ENCODE measurements at regions not wholly inside any gene's neighbourhood (a gene's known extent, or its start where the extent isn't known, plus 50 kb on each side); places are given as distances from the start of the nearest gene placed in this dataset.

GRCh38 chr2:51208521-51208920, 176.6 kb upstream of the NRXN1 start:
- H3K27me3 Mint-ChIP-seq, result no peaks in the 10 kb centered on the region
- DNase-seq, result no peak
- Histone ChIP-seq H3K36me3 (ENCODE audit: insufficient read depth, low read length) (no peaks in the 10 kb centered on the region), H3K9me3 (ENCODE audit: low read length) (no peaks in the 10 kb centered on the region), H3K4me3 (ENCODE audit: low read length) (no peak overlapping the region), H3K27ac (ENCODE audit: low read depth, low read length) (no peak overlapping the region), H3K4me1 (ENCODE audit: insufficient read depth, low read length) (no peaks in the 10 kb centered on the region), H3K27me3 (ENCODE audit: insufficient read depth, low read length, poor library complexity, severe bottlenecking) (no peaks in the 10 kb centered on the region)
- H3K9me3 Mint-ChIP-seq, result peaks cover 2 to 18% (median 9%) of the 10 kb centered on the region in 5 donors
- no peak overlapping the region for H3K4me3 Mint-ChIP-seq
- ChIA-PET CTCF (no interaction called here), POLR2A (no interaction called here)
- H3K36me3 Mint-ChIP-seq, result no peaks in the 10 kb centered on the region
- no peak overlapping the region for H3K27ac Mint-ChIP-seq
- no peaks in the 10 kb centered on the region for H3K4me1 Mint-ChIP-seq

- Mint-ChIP-seq H3K27ac (no peak overlapping the region), H3K4me3 (no peak overlapping the region), H3K9me3 (peaks cover 2 to 24% (median 6%) of the 10 kb centered on the region in 5 donors), H3K27me3 (no peaks in the 10 kb centered on the region), H3K4me1 (no peaks in the 10 kb centered on the region), H3K36me3 (no peaks in the 10 kb centered on the region)
- no peak overlapping the region for H3K27ac ChIP-seq (ENCODE audit: low read depth, low read length)
- H3K4me1 ChIP-seq (ENCODE audit: insufficient read depth, low read length), result no peaks in the 10 kb centered on the region
- H3K4me3 ChIP-seq (ENCODE audit: low read length), result no peak overlapping the region
- DNase-seq, result no peak
- ChIA-PET POLR2A (no interaction called here), CTCF (no interaction called here)
- H3K9me3 ChIP-seq (ENCODE audit: low read length), result no peaks in the 10 kb centered on the region
- H3K27me3 ChIP-seq (ENCODE audit: insufficient read depth, low read length, poor library complexity, severe bottlenecking), result no peaks in the 10 kb centered on the region
- no peaks in the 10 kb centered on the region for H3K36me3 ChIP-seq (ENCODE audit: insufficient read depth, low read length)
Measured at GRCh38 chr2:51201295-51201694, 169.4 kb upstream of the NRXN1 start.

GRCh38 chr2:51194656-51195055, 162.7 kb upstream of the NRXN1 start:
- CTCF ChIA-PET, result no interaction called here
- POLR2A ChIA-PET, result no interaction called here
- Histone ChIP-seq H3K27me3 (ENCODE audit: insufficient read depth, low read length, poor library complexity, severe bottlenecking) (no peaks in the 10 kb centered on the region), H3K9me3 (ENCODE audit: low read length) (no peaks in the 10 kb centered on the region), H3K4me3 (ENCODE audit: low read length) (no peak overlapping the region), H3K4me1 (ENCODE audit: insufficient read depth, low read length) (no peaks in the 10 kb centered on the region), H3K27ac (ENCODE audit: low read depth, low read length) (no peak overlapping the region), H3K36me3 (ENCODE audit: insufficient read depth, low read length) (no peaks in the 10 kb centered on the region)
- H3K4me1 Mint-ChIP-seq, result no peaks in the 10 kb centered on the region
- H3K36me3 Mint-ChIP-seq, result no peaks in the 10 kb centered on the region
- H3K4me3 Mint-ChIP-seq, result no peak overlapping the region
- no peak overlapping the region for H3K27ac Mint-ChIP-seq
- peaks cover 14 to 45% (median 20%) of the 10 kb centered on the region in 5 donors for H3K9me3 Mint-ChIP-seq
- H3K27me3 Mint-ChIP-seq, result no peaks in the 10 kb centered on the region
- no peak for DNase-seq

- peaks cover 4 to 20% (median 8%) of the 10 kb centered on the region in 5 donors for H3K9me3 Mint-ChIP-seq
- H3K4me1 Mint-ChIP-seq, result no peaks in the 10 kb centered on the region
- no peak overlapping the region for H3K4me3 ChIP-seq (ENCODE audit: low read length)
- H3K36me3 ChIP-seq (ENCODE audit: insufficient read depth, low read length), result no peaks in the 10 kb centered on the region
- no peak overlapping the region for H3K27ac ChIP-seq (ENCODE audit: low read depth, low read length)
- no peaks in the 10 kb centered on the region for H3K4me1 ChIP-seq (ENCODE audit: insufficient read depth, low read length)
- ChIA-PET POLR2A (no interaction called here), CTCF (no interaction called here)
- peaks cover 0 to 1% of the 10 kb centered on the region in 2 donors for H3K27me3 Mint-ChIP-seq
- no peak for DNase-seq
- H3K27me3 ChIP-seq (ENCODE audit: insufficient read depth, low read length, poor library complexity, severe bottlenecking), result no peaks in the 10 kb centered on the region
- H3K27ac Mint-ChIP-seq, result no peak overlapping the region
- H3K9me3 ChIP-seq (ENCODE audit: low read length), result no peaks in the 10 kb centered on the region
- no peaks in the 10 kb centered on the region for H3K36me3 Mint-ChIP-seq
- H3K4me3 Mint-ChIP-seq, result no peak overlapping the region
Measured at GRCh38 chr2:51170273-51170672, 138.3 kb upstream of the NRXN1 start.

- no peak overlapping the region for H3K27ac ChIP-seq (ENCODE audit: low read depth, low read length)
- ChIA-PET CTCF (interaction anchor here (1.2 kb wide), 1 partner anchor 12 kb away, joined by 3 read pairs; no protein-coding TSS in a partner anchor), POLR2A (no interaction called here)
- H3K36me3 Mint-ChIP-seq, result no peaks in the 10 kb centered on the region
- H3K4me1 Mint-ChIP-seq, result no peaks in the 10 kb centered on the region
- no peaks in the 10 kb centered on the region for H3K9me3 ChIP-seq (ENCODE audit: low read length)
- H3K27me3 Mint-ChIP-seq, result peaks cover 0 to 1% of the 10 kb centered on the region in 2 donors
- H3K27ac Mint-ChIP-seq, result no peak overlapping the region
- H3K4me3 ChIP-seq (ENCODE audit: low read length), result no peak overlapping the region
- H3K4me1 ChIP-seq (ENCODE audit: insufficient read depth, low read length), result no peaks in the 10 kb centered on the region
- H3K9me3 Mint-ChIP-seq, result peaks cover 4 to 23% (median 8%) of the 10 kb centered on the region in 5 donors
- no peaks in the 10 kb centered on the region for H3K27me3 ChIP-seq (ENCODE audit: insufficient read depth, low read length, poor library complexity, severe bottlenecking)
- no peak overlapping the region for H3K4me3 Mint-ChIP-seq
- no peaks in the 10 kb centered on the region for H3K36me3 ChIP-seq (ENCODE audit: insufficient read depth, low read length)
- DNase-seq, result no peak
Measured at GRCh38 chr2:51165534-51166260, 133.8 kb upstream of the NRXN1 start.

- Mint-ChIP-seq H3K4me1 (no peaks in the 10 kb centered on the region), H3K27ac (no peak overlapping the region), H3K27me3 (no peaks in the 10 kb centered on the region), H3K4me3 (no peak overlapping the region), H3K36me3 (no peaks in the 10 kb centered on the region), H3K9me3 (peaks cover 0 to 24% (median 4%) of the 10 kb centered on the region in 5 donors)
- no peak overlapping the region for H3K4me3 ChIP-seq (ENCODE audit: low read length)
- CTCF ChIA-PET, result no interaction called here
- no peaks in the 10 kb centered on the region for H3K9me3 ChIP-seq (ENCODE audit: low read length)
- POLR2A ChIA-PET, result no interaction called here
- no peaks in the 10 kb centered on the region for H3K27me3 ChIP-seq (ENCODE audit: insufficient read depth, low read length, poor library complexity, severe bottlenecking)
- DNase-seq, result no peak
- no peaks in the 10 kb centered on the region for H3K36me3 ChIP-seq (ENCODE audit: insufficient read depth, low read length)
- no peaks in the 10 kb centered on the region for H3K4me1 ChIP-seq (ENCODE audit: insufficient read depth, low read length)
- no peak overlapping the region for H3K27ac ChIP-seq (ENCODE audit: low read depth, low read length)
Measured at GRCh38 chr2:51158251-51158650, 126.3 kb upstream of the NRXN1 start.

- no peaks in the 10 kb centered on the region for H3K27me3 Mint-ChIP-seq
- no peaks in the 10 kb centered on the region for H3K36me3 ChIP-seq (ENCODE audit: insufficient read depth, low read length)
- ChIA-PET POLR2A (no interaction called here), CTCF (no interaction called here)
- H3K9me3 Mint-ChIP-seq, result peaks cover 7 to 18% (median 8%) of the 10 kb centered on the region in 5 donors
- H3K4me3 ChIP-seq (ENCODE audit: low read length), result no peak overlapping the region
- H3K4me3 Mint-ChIP-seq, result no peak overlapping the region
- H3K27me3 ChIP-seq (ENCODE audit: insufficient read depth, low read length, poor library complexity, severe bottlenecking), result no peaks in the 10 kb centered on the region
- H3K4me1 ChIP-seq (ENCODE audit: insufficient read depth, low read length), result no peaks in the 10 kb centered on the region
- no peak overlapping the region for H3K27ac ChIP-seq (ENCODE audit: low read depth, low read length)
- H3K9me3 ChIP-seq (ENCODE audit: low read length), result no peaks in the 10 kb centered on the region
- H3K36me3 Mint-ChIP-seq, result no peaks in the 10 kb centered on the region
- no peaks in the 10 kb centered on the region for H3K4me1 Mint-ChIP-seq
- no peak overlapping the region for H3K27ac Mint-ChIP-seq
- no peak for DNase-seq
Measured at GRCh38 chr2:51153236-51153635, 121.3 kb upstream of the NRXN1 start.

- no peaks in the 10 kb centered on the region for H3K9me3 ChIP-seq (ENCODE audit: low read length)
- Mint-ChIP-seq H3K27me3 (no peaks in the 10 kb centered on the region), H3K4me3 (no peak overlapping the region), H3K36me3 (no peaks in the 10 kb centered on the region), H3K4me1 (no peaks in the 10 kb centered on the region), H3K9me3 (peaks cover 6 to 24% (median 8%) of the 10 kb centered on the region in 5 donors), H3K27ac (no peak overlapping the region)
- no peaks in the 10 kb centered on the region for H3K27me3 ChIP-seq (ENCODE audit: insufficient read depth, low read length, poor library complexity, severe bottlenecking)
- H3K4me3 ChIP-seq (ENCODE audit: low read length), result no peak overlapping the region
- H3K27ac ChIP-seq (ENCODE audit: low read depth, low read length), result no peak overlapping the region
- no peaks in the 10 kb centered on the region for H3K4me1 ChIP-seq (ENCODE audit: insufficient read depth, low read length)
- CTCF ChIA-PET, result no interaction called here
- DNase-seq, result no peak
- POLR2A ChIA-PET, result no interaction called here
- no peaks in the 10 kb centered on the region for H3K36me3 ChIP-seq (ENCODE audit: insufficient read depth, low read length)
Measured at GRCh38 chr2:51151490-51152140, 119.7 kb upstream of the NRXN1 start.

Measured in CD8-positive, alpha-beta memory T cell (primary cell).